Ishikawa (cell line): ENCODE measurements at regions not wholly inside any gene's neighbourhood (a gene's known extent, or its start where the extent isn't known, plus 50 kb on each side); places are given as distances from the start of the nearest gene placed in this dataset.

ENCODE experiments used
- CEBPB ChIP-seq: IDR thresholded peaks from 2 replicates; pipeline ENCODE4 v1.6.1; 2012
- EGR1 ChIP-seq: IDR thresholded peaks from 2 replicates; pipeline ENCODE4 v1.6.1; 2012
- EP300 ChIP-seq: IDR thresholded peaks from 2 replicates; pipeline ENCODE4 v1.6.1; 2012; ENCODE audit warnings: borderline replicate concordance
- MAX ChIP-seq: IDR thresholded peaks from 2 replicates; pipeline ENCODE4 v1.6.1; 2012
- NFIC ChIP-seq: IDR thresholded peaks from 2 replicates; pipeline ENCODE4 v1.6.1; 2012
- RAD21 ChIP-seq: IDR thresholded peaks from 2 replicates; pipeline ENCODE4 v1.6.1; 2012; ENCODE audit warnings: low read depth
- REST ChIP-seq: IDR thresholded peaks from 2 replicates; pipeline ENCODE4 v1.6.1; 2012; ENCODE audit warnings: low read depth, mild to moderate bottlenecking
- TAF1 ChIP-seq: IDR thresholded peaks from 2 replicates; pipeline ENCODE4 v1.6.1; 2012; ENCODE audit warnings: low read depth, mild to moderate bottlenecking
- TCF12 ChIP-seq: IDR thresholded peaks from 2 replicates; pipeline ENCODE4 v1.6.1; 2012; ENCODE audit warnings: low read depth
- YY1 ChIP-seq: IDR thresholded peaks from 2 replicates; pipeline ENCODE4 v1.6.1; 2012; ENCODE audit warnings: low read depth

GRCh38 chr17:74088285-74088933 lies 115.1 kb upstream of the RPL38 start:
- no peak for TF ChIP-seq YY1
- no peak for TF ChIP-seq TCF12
- TF ChIP-seq CEBPB = no peak
- TF ChIP-seq RAD21 = no peak
- no peak for TF ChIP-seq EP300
- TF ChIP-seq REST = no peak
- no peak for TF ChIP-seq MAX
- no peak for TF ChIP-seq TAF1
- TF ChIP-seq EGR1 = no peak
- TF ChIP-seq NFIC = no peak
